KMS-11 (cell line): ENCODE measurements at regions not wholly inside any gene's neighbourhood (a gene's known extent, or its start where the extent isn't known, plus 50 kb on each side); places are given as distances from the start of the nearest gene placed in this dataset.

Experiments
- H2AFZ ChIP-seq: fragments of 200-600 bp; sonication (generic); 2 replicates; pipeline ENCODE4 v1.6.1; 2016; ENCODE audit warnings: antibody characterized with exemption, mixed run types, low read depth
- H3K27ac ChIP-seq: fragments of 200-600 bp; sonication (generic); 2 replicates; pipeline ENCODE4 v1.6.1; 2016; ENCODE audit warnings: mild to moderate bottlenecking, mixed run types
- H3K27me3 ChIP-seq: fragments of 200-600 bp; sonication (generic); 2 replicates; pipeline ENCODE4 v1.6.1; 2017; ENCODE audit warnings: mild to moderate bottlenecking, low read depth, mixed run types, moderate library complexity; ENCODE audit not compliant: insufficient read depth
- H3K36me3 ChIP-seq: fragments of 200-600 bp; sonication (generic); 2 replicates; pipeline ENCODE4 v1.6.1; 2017; ENCODE audit warnings: mild to moderate bottlenecking, mixed run types; ENCODE audit not compliant: insufficient read depth
- H3K4me1 ChIP-seq: fragments of 200-600 bp; sonication (generic); 2 replicates; pipeline ENCODE4 v1.6.1; 2016; ENCODE audit warnings: mild to moderate bottlenecking, low read depth, mixed run types; ENCODE audit not compliant: poor library complexity, severe bottlenecking
- H3K4me2 ChIP-seq: fragments of 200-600 bp; sonication (generic); 2 replicates; pipeline ENCODE4 v1.7.0; 2016; ENCODE audit warnings: mild to moderate bottlenecking, mixed run types
- H3K4me3 ChIP-seq: fragments of 200-600 bp; sonication (generic); IDR thresholded peaks from 2 replicates; pipeline ENCODE4 v1.6.1; 2017; ENCODE audit warnings: low read depth, low read length, mixed read lengths; ENCODE audit not compliant: insufficient read depth
- H3K79me2 ChIP-seq: fragments of 200-600 bp; sonication (generic); 2 replicates; pipeline ENCODE4 v1.6.1; 2016; ENCODE audit warnings: low read depth, mixed run types; ENCODE audit not compliant: insufficient read depth
- H3K9ac ChIP-seq: fragments of 200-600 bp; sonication (generic); 2 replicates; pipeline ENCODE4 v1.6.1; 2016; ENCODE audit warnings: mild to moderate bottlenecking, mixed run types
- H4K20me1 ChIP-seq: fragments of 200-600 bp; sonication (generic); 2 replicates; pipeline ENCODE4 v1.6.1; 2016; ENCODE audit warnings: mild to moderate bottlenecking, mixed run types; ENCODE audit not compliant: insufficient read depth
- CTCF ChIP-seq: fragments of 200-600 bp; sonication (generic); conservative IDR thresholded peaks from 2 replicates; pipeline ENCODE4 v1.6.1; 2017; ENCODE audit warnings: low read depth, mild to moderate bottlenecking, antibody characterized with exemption, low read length, moderate library complexity, mixed read lengths

- Histone ChIP-seq H3K27ac (no peak overlapping the region), H2AFZ (no peak overlapping the region), H3K4me3 (no peak overlapping the region), H3K79me2 (no peaks in the 10 kb centered on the region), H3K4me2 (no peak overlapping the region), H3K4me1 (no peaks in the 10 kb centered on the region), H3K36me3 (no peaks in the 10 kb centered on the region), H3K27me3 (no peaks in the 10 kb centered on the region), H4K20me1 (no peaks in the 10 kb centered on the region), H3K9ac (no peak overlapping the region)
- no peak for TF ChIP-seq CTCF
Measured at GRCh38 chr20:55478724-55479450, 526.4 kb downstream of the CBLN4 start.

- Histone ChIP-seq H3K4me3 (no peak overlapping the region), H4K20me1 (no peaks in the 10 kb centered on the region), H3K27ac (no peak overlapping the region), H3K4me2 (no peak overlapping the region), H3K27me3 (no peaks in the 10 kb centered on the region), H3K79me2 (no peaks in the 10 kb centered on the region), H3K36me3 (no peaks in the 10 kb centered on the region), H3K9ac (no peak overlapping the region), H2AFZ (no peak overlapping the region), H3K4me1 (no peaks in the 10 kb centered on the region)
- TF ChIP-seq CTCF = no peak
Measured at GRCh38 chr20:55472704-55473103, 532.6 kb downstream of the CBLN4 start.

GRCh38 chr20:55471052-55472006, 534.0 kb downstream of the CBLN4 start:
- no peak overlapping the region for H3K4me2 ChIP-seq
- H3K4me3 ChIP-seq = no peak overlapping the region
- no peak overlapping the region for H2AFZ ChIP-seq
- H3K79me2 ChIP-seq = no peaks in the 10 kb centered on the region
- H3K27me3 ChIP-seq = no peaks in the 10 kb centered on the region
- no peaks in the 10 kb centered on the region for H3K36me3 ChIP-seq
- no peaks in the 10 kb centered on the region for H4K20me1 ChIP-seq
- H3K9ac ChIP-seq = no peak overlapping the region
- no peak for TF ChIP-seq CTCF
- H3K27ac ChIP-seq = no peak overlapping the region
- no peaks in the 10 kb centered on the region for H3K4me1 ChIP-seq

GRCh38 chr20:55469074-55469473, 536.2 kb downstream of the CBLN4 start:
- Histone ChIP-seq H3K79me2 (no peaks in the 10 kb centered on the region), H4K20me1 (no peaks in the 10 kb centered on the region), H3K4me3 (no peak overlapping the region), H2AFZ (no peak overlapping the region), H3K27ac (no peak overlapping the region), H3K4me2 (no peak overlapping the region), H3K27me3 (no peaks in the 10 kb centered on the region), H3K36me3 (no peaks in the 10 kb centered on the region), H3K9ac (no peak overlapping the region), H3K4me1 (no peaks in the 10 kb centered on the region)
- TF ChIP-seq CTCF = no peak
